Right atrium auricular region (tissue), 2 donors: ENCODE measurements at regions not wholly inside any gene's neighbourhood (a gene's known extent, or its start where the extent isn't known, plus 50 kb on each side); places are given as distances from the start of the nearest gene placed in this dataset.
A peak's percentile ranks its signal among the peaks of the same experiment; 100 is the strongest.

ENCODE experiments used
- DNase-seq: peaks from one replicate; pipeline ENCODE4 v3.0.0-alpha.2; 2019; ENCODE audit warnings: low spot score
- H3K27ac ChIP-seq, 2 donors: fragments of 200-600 bp; sonication (generic); 1 replicate in 1 of 2; 2 replicates in 1 of 2; pipeline ENCODE4 v1.5.1; 2016 to 2019
- H3K27me3 ChIP-seq, 2 donors: fragments of 200-600 bp; sonication (generic); one replicate each; pipeline versions ENCODE4 v1.5.1 to v1.6.0; 2017 to 2019
- H3K36me3 ChIP-seq: fragments of 200-600 bp; sonication (generic); one replicate; pipeline ENCODE4 v1.5.1; 2016
- H3K4me1 ChIP-seq, 2 donors: fragments of 200-600 bp; sonication (generic); one replicate each; pipeline versions ENCODE4 v1.5.1 to v1.6.0; 2017 to 2019
- H3K4me3 ChIP-seq, 2 donors: fragments of 200-600 bp; sonication (generic); 1 replicate in 1 of 2; 2 replicates in 1 of 2; pipeline ENCODE4 v1.5.1; 2017 to 2019; ENCODE audit warnings: mild to moderate bottlenecking in 1 of 2, moderate library complexity in 1 of 2
- H3K9me3 ChIP-seq, 2 donors: fragments of 200-600 bp; sonication (generic); one replicate each; pipeline ENCODE4 v1.5.1; 2019
- CTCF ChIP-seq, 2 donors: fragments of 200-600 bp; sonication (generic); IDR thresholded peaks; one replicate each; pipeline ENCODE4 v1.5.1; 2019; ENCODE audit warnings: antibody characterized with exemption in 2 of 2

GRCh38 chr13:84917252-84917878, 881.9 kb downstream of the SLITRK6 start:
- no peak overlapping the region for H3K4me3 ChIP-seq
- peak in 1 of 2 donors; percentile 58 for TF ChIP-seq CTCF (IDR thresholded peaks at IDR 0.05)

DNA sequence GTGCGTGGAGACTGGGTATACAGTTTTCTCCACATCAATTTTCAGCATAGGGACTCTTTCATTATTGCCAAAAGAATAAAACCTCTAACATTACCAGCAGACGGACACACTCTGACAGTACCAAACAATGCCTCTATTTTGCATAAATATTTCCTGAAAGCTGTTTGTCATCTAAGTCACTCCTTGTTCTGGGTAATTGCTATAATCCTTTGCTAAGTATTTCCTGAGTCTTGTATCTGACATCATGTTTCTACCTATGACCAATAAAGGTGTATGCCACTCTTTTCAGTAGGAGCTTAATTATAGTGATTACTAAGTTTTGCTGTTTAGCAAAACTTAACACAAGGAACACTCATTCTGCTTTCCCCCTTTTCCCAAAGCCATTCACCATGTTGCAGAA, 886.5 kb downstream of the SLITRK6 start:
- H3K27ac ChIP-seq = no peak overlapping the region
- DNase-seq = no peak
- no peak for TF ChIP-seq CTCF (IDR thresholded peaks at IDR 0.05)
- no peaks in the 10 kb centered on the region for H3K36me3 ChIP-seq
- no peak overlapping the region for H3K4me3 ChIP-seq
- no peaks in the 10 kb centered on the region for H3K4me1 ChIP-seq
- H3K27me3 ChIP-seq = no peaks in the 10 kb centered on the region
- no peaks in the 10 kb centered on the region for H3K9me3 ChIP-seq

More at GRCh38 chr13:84917252-84917878, 881.9 kb downstream of the SLITRK6 start:
- DNase-seq = no peak
- Histone ChIP-seq H3K4me1 (no peaks in the 10 kb centered on the region), H3K27me3 (no peaks in the 10 kb centered on the region), H3K9me3 (no peaks in the 10 kb centered on the region), H3K36me3 (no peaks in the 10 kb centered on the region), H3K27ac (no peak overlapping the region)

DNA sequence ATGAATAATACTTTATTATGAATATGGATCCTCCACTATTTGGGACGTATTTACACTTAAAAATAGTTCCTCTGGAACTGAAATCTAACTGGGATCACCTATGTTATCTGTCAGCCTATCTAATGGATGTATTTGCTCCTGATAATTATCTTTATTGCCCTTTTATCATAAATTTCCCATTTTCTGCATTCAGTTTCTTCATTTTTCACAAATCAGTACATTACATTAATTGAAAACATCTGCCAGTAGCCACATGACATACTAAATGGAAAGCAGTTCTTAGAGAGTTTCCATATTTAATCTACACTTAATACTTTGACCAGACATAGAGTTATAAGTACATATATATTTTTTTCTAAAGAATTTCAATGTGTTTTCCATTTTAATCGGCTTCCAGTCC, 888.8 kb downstream of the SLITRK6 start:
- no peak for TF ChIP-seq CTCF (IDR thresholded peaks at IDR 0.05)
- Histone ChIP-seq H3K4me3 (no peak overlapping the region), H3K27me3 (no peaks in the 10 kb centered on the region), H3K36me3 (no peaks in the 10 kb centered on the region), H3K9me3 (no peaks in the 10 kb centered on the region), H3K27ac (no peak overlapping the region), H3K4me1 (no peaks in the 10 kb centered on the region)
- DNase-seq = no peak

DNA sequence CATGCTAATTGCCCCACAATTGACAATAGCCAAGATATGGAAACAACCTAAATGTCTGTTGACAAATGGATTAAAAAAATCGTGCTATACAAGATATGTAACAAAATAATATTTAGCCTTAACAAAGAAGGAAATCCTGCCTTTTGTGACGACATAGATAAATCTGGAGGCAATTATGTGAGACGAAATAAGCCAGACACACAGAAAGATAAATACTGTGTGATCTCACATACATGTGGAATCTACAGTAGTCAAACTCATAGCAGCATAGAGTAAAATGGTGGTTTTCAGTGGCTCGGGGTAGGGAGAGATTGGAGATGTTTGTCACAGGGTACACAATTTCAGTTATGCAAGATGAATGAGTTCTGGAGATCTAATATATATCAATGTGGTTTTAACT, 895.8 kb downstream of the SLITRK6 start:
- no peaks in the 10 kb centered on the region for H3K27me3 ChIP-seq
- H3K27ac ChIP-seq = no peak overlapping the region
- TF ChIP-seq CTCF (IDR thresholded peaks at IDR 0.05) = no peak
- no peaks in the 10 kb centered on the region for H3K4me1 ChIP-seq
- H3K36me3 ChIP-seq = no peaks in the 10 kb centered on the region
- no peak overlapping the region for H3K4me3 ChIP-seq
- no peak for DNase-seq
- no peaks in the 10 kb centered on the region for H3K9me3 ChIP-seq

- H3K36me3 ChIP-seq = no peaks in the 10 kb centered on the region
- H3K27me3 ChIP-seq = no peaks in the 10 kb centered on the region
- H3K9me3 ChIP-seq = no peaks in the 10 kb centered on the region
- H3K4me3 ChIP-seq = no peak overlapping the region
- no peaks in the 10 kb centered on the region for H3K4me1 ChIP-seq
- no peak for TF ChIP-seq CTCF (IDR thresholded peaks at IDR 0.05)
- no peak overlapping the region for H3K27ac ChIP-seq
- no peak for DNase-seq
These were observed 897.0 kb downstream of the SLITRK6 start for GRCh38 chr13:84902243-84902642.

DNA sequence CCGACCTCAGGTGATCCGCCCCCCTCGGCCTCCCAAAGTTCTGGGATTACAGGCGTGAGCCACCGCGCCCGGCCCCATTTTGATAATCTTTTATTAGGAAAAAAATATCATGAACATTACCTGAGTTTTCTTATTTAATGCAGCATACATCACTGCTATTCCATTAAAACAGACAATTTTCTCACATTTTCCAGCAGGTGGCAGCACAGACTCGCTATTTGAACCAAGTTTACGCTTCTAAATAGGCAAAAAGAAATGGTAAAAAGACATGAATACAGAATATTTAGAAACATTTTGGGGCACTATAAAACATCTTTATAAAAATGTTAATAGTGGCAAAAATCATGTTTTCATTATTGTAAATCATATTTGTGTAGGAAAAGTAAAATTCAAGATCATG, 903.1 kb downstream of the SLITRK6 start:
- DNase-seq = no peak
- peak; percentile 39 to 68 for TF ChIP-seq CTCF (IDR thresholded peaks at IDR 0.05)

More for the DNA sequence above, 903.1 kb downstream of the SLITRK6 start:
- no peaks in the 10 kb centered on the region for H3K36me3 ChIP-seq
- no peaks in the 10 kb centered on the region for H3K9me3 ChIP-seq
- no peak overlapping the region for H3K27ac ChIP-seq
- H3K4me1 ChIP-seq = no peaks in the 10 kb centered on the region
- no peaks in the 10 kb centered on the region for H3K27me3 ChIP-seq
- H3K4me3 ChIP-seq = no peak overlapping the region
